Skin epidermis (tissue), 12 donors: ENCODE measurements at regions not wholly inside any gene's neighbourhood (a gene's known extent, or its start where the extent isn't known, plus 50 kb on each side); places are given as distances from the start of the nearest gene placed in this dataset.

Source experiments
- H3K27ac ChIP-seq, 21 experiments: fragments of 200-600 bp; sonication (generic) in 11 of 21; one replicate each; pipeline ENCODE4 v1.5.0; 2020; ENCODE audit warnings: mild to moderate bottlenecking in 3 of 21, inconsistent platforms in 2 of 21, moderate library complexity in 2 of 21
- H3K4me3 ChIP-seq, 7 experiments: fragments of 200-600 bp; sonication (generic) in 2 of 7; one replicate each; pipeline ENCODE4 v1.5.0; 2020; ENCODE audit warnings: inconsistent platforms in 2 of 7, mild to moderate bottlenecking in 2 of 7, moderate library complexity in 1 of 7

GRCh38 chrX:115472131-115472530, 88.8 kb upstream of the PLS3 start:
- H3K27ac ChIP-seq, result no peak overlapping the region
- no peak overlapping the region for H3K4me3 ChIP-seq

DNA sequence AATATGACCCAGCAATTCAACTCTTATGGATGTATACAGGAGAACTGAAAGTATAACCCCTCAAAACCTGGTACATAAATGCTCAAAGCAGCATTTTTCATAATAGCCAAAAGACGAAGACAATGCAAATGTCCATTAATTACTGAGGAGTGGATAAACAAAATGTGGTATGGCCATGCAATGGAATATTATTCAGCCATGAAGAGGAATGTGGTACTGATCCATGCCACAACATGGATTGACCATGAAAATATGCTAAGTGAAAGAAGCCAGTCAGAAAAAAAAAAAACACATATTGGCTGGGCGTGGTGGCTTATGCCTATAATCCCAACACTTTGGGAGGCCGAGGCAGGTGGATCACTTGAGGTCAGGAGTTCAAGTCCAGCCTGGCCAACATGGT, 74.5 kb upstream of the PLS3 start:
- H3K27ac ChIP-seq, result no peak overlapping the region

DNA sequence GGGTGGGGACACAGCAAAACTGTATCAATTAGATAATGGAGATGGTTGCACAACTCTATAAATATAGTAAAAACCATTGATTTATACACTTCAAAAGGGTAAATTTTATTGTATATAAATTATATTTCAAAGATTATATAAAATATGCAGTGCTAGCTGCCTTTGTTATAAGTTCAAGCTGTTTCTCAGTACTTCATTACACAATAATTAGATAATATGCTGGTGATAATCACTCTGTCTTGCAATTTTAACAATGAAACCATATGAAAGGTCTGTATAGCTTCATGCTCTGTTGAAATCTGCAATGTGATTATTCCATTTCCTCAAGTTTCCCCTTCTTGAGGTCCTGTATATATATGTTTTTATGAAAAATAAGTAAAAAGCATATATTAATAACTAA, 73.4 kb upstream of the PLS3 start:
- Histone ChIP-seq H3K27ac (no peak overlapping the region), H3K4me3 (no peak overlapping the region)

More for the DNA sequence above, 74.5 kb upstream of the PLS3 start:
- no peak overlapping the region for H3K4me3 ChIP-seq

DNA sequence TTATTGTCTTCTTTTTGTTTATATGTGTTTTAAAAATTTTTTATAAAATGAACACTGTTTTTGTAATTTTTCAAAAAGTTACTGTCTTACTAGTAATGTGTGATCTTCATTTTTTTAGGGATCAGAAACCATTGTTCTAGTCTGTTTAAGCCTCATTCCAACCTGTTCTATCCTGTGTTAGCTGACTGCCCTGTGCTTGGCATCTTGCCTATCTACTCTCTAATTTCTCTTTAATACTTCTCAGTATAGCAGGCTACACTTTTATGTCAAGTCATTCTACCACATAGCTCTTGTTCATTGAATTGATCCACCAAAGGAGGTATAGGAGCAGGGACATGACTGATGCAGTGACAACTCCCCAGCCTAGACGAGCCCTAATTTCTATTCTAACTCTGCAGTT, 70.2 kb upstream of the PLS3 start:
- Histone ChIP-seq H3K4me3 (no peak overlapping the region), H3K27ac (no peak overlapping the region)

GRCh38 chrX:115491766-115492165, 69.2 kb upstream of the PLS3 start:
- Histone ChIP-seq H3K4me3 (no peak overlapping the region), H3K27ac (peak overlapping the region in 3 of 21 experiments; percentile 34 to 64 (median 43))

DNA sequence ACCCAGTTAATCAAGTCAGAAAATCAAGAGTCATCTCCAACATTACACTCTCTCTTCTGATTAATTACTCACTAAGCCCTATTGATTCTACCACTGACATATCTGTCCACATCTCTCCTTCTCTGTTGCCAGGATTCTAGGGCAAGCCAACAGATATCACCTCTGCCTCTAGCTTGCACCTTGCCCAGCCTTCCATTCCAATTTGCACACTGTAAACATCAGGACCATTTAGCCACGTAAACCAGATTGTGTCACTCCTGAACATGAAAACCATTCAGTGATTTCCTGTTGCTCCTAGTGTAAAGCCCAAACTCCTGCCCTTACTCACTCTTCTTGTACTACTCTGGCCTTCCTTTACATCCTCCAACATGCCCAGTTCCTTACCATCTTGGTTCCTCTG, 68.0 kb upstream of the PLS3 start:
- H3K27ac ChIP-seq, result no peak overlapping the region
- no peak overlapping the region for H3K4me3 ChIP-seq

GRCh38 chrX:115494161-115494560, 66.8 kb upstream of the PLS3 start:
- H3K4me3 ChIP-seq, result no peak overlapping the region

GRCh38 chrX:115499112-115499805, 61.7 kb upstream of the PLS3 start:
- H3K4me3 ChIP-seq, result no peak overlapping the region
- H3K27ac ChIP-seq, result no peak overlapping the region

More at GRCh38 chrX:115494161-115494560, 66.8 kb upstream of the PLS3 start:
- no peak overlapping the region for H3K27ac ChIP-seq

GRCh38 chrX:115503099-115503498, 57.9 kb upstream of the PLS3 start:
- no peak overlapping the region for H3K4me3 ChIP-seq
- H3K27ac ChIP-seq, result no peak overlapping the region

DNA sequence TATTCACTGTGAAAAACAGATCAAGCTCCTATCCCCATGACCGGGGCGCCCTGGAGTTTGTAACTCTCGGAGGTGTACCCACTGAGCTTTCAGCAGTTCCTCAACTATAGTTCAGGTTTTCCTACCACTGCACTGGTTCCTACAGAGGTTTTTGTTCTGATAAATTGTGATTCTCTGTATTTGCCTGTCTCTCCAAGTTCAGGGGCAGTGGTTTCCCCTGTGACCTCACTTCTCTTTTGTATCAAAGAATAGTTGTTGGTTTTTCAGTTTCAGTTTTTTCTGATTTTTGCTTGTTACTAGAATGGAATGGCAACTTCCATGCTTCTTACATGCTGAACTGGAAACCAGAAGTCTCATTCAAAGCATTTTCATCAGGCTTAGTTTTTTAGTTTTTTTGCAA, 56.8 kb upstream of the PLS3 start:
- H3K4me3 ChIP-seq, result no peak overlapping the region
- H3K27ac ChIP-seq, result no peak overlapping the region
